GM23338 (cell line): ENCODE measurements at regions not wholly inside any gene's neighbourhood (a gene's known extent, or its start where the extent isn't known, plus 50 kb on each side); places are given as distances from the start of the nearest gene placed in this dataset.

Source experiments
- CREB1 ChIP-seq: fragments of 250-450 bp; sonication (Bioruptor Pico); IDR thresholded peaks from 2 replicates; pipeline ENCODE4 v1.5.0; 2020; ENCODE audit warnings: low read depth, mild to moderate bottlenecking, moderate library complexity
- CTCF ChIP-seq, 2 experiments: fragments of 200-600 bp in 1 of 2; sonication (generic) in 1 of 2; conservative IDR thresholded peaks; 2 replicates each; pipeline versions ENCODE4 v1.5.1 to v1.6.1; 2016 to 2017; ENCODE audit warnings: antibody characterized with exemption in 2 of 2, low read depth in 2 of 2, mild to moderate bottlenecking in 2 of 2, moderate library complexity in 1 of 2
- ETS1 ChIP-seq: IDR thresholded peaks from 2 replicates; pipeline ENCODE4 v1.6.1; 2016; ENCODE audit warnings: antibody characterized with exemption
- EZH2 ChIP-seq: fragments of 200-600 bp; sonication (generic); IDR thresholded peaks from one replicate; pipeline ENCODE4 v1.8.0; 2017; ENCODE audit warnings: antibody characterized with exemption, mild to moderate bottlenecking, low read depth; ENCODE audit not compliant: unreplicated experiment
- EZH2phosphoT487 ChIP-seq: fragments of 200-600 bp; sonication (generic); IDR thresholded peaks from one replicate; pipeline ENCODE4 v1.8.1; 2018; ENCODE audit warnings: antibody characterized with exemption; ENCODE audit not compliant: unreplicated experiment
- JUNB ChIP-seq: IDR thresholded peaks from one replicate; pipeline ENCODE4 v1.6.1; 2016; ENCODE audit warnings: antibody characterized with exemption; ENCODE audit not compliant: unreplicated experiment
- NANOG ChIP-seq: IDR thresholded peaks from 2 replicates; pipeline ENCODE4 v1.6.1; 2016; ENCODE audit warnings: antibody characterized with exemption, borderline replicate concordance
- POLR2AphosphoS5 ChIP-seq: IDR thresholded peaks from 2 replicates; pipeline ENCODE4 v1.6.1; 2016; ENCODE audit warnings: antibody characterized with exemption, low read depth
- ZNF331 ChIP-seq: fragments of 250-450 bp; sonication (Bioruptor Pico); IDR thresholded peaks from 2 replicates; pipeline ENCODE4 v1.5.0; 2020; ENCODE audit warnings: low read depth, mild to moderate bottlenecking, moderate library complexity
- ZNF462 ChIP-seq: fragments of 250-450 bp; sonication (Bioruptor Pico); IDR thresholded peaks from 2 replicates; pipeline ENCODE4 v1.5.0; 2020; ENCODE audit warnings: mild to moderate bottlenecking, moderate library complexity
- TF ChIP-seq, protein P1 (sequence below): IDR thresholded peaks from one replicate; pipeline ENCODE4 v1.6.1; 2018; ENCODE audit warnings: antibody characterized with exemption; ENCODE audit not compliant: unreplicated experiment

DNA sequence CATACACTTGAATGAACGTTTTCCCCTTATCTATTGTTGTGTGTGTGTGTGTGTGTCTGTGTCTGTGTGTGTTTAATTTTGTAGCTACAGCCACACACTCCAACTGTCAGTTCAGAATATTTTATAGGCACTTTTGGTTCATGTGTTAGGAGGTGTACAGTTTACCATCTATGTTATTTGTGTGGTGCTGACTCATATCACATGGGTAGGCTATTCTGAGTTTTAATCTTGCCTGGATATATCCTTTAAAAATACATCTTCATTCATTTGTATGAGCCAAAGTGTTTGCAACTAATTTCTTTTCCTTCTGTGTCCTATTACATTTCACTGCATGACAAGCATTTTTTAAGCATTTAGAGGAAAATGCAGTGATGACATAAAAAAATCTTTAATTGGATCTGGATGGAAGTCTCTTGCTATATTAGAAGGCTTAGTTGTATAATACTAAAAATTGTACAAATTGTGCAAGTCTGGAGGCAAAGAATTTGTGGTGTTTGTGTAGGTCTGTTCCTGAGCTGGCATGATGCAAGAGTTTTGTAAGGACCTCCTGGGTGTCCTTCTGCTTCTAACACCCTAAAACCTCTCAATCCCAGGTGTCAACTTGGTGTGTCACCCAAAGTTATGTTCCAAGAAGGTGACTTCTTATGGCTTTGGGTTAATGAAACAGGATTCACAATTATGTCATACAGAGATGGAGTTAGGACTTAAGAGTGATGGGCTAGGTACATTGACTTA is 52.4 kb upstream of the HMHB1 start:
- TF ChIP-seq CTCF (conservative IDR thresholded peaks at IDR 0.05; ENCODE audit: low read depth in 2 of 2): no peak
- TF ChIP-seq ETS1: no peak
- TF ChIP-seq POLR2AphosphoS5: no peak
- no peak for TF ChIP-seq ZNF462
- TF ChIP-seq, protein P1, sequence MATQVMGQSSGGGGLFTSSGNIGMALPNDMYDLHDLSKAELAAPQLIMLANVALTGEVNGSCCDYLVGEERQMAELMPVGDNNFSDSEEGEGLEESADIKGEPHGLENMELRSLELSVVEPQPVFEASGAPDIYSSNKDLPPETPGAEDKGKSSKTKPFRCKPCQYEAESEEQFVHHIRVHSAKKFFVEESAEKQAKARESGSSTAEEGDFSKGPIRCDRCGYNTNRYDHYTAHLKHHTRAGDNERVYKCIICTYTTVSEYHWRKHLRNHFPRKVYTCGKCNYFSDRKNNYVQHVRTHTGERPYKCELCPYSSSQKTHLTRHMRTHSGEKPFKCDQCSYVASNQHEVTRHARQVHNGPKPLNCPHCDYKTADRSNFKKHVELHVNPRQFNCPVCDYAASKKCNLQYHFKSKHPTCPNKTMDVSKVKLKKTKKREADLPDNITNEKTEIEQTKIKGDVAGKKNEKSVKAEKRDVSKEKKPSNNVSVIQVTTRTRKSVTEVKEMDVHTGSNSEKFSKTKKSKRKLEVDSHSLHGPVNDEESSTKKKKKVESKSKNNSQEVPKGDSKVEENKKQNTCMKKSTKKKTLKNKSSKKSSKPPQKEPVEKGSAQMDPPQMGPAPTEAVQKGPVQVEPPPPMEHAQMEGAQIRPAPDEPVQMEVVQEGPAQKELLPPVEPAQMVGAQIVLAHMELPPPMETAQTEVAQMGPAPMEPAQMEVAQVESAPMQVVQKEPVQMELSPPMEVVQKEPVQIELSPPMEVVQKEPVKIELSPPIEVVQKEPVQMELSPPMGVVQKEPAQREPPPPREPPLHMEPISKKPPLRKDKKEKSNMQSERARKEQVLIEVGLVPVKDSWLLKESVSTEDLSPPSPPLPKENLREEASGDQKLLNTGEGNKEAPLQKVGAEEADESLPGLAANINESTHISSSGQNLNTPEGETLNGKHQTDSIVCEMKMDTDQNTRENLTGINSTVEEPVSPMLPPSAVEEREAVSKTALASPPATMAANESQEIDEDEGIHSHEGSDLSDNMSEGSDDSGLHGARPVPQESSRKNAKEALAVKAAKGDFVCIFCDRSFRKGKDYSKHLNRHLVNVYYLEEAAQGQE: no peak
- TF ChIP-seq CREB1 (CRISPR knock-in tag): no peak
- no peak for TF ChIP-seq NANOG
- TF ChIP-seq EZH2: no peak
- no peak for TF ChIP-seq JUNB
- no peak for TF ChIP-seq EZH2phosphoT487
- no peak for TF ChIP-seq ZNF331 (CRISPR knock-in tag)
